GM23338 (cell line): ENCODE measurements at regions not wholly inside any gene's neighbourhood (a gene's known extent, or its start where the extent isn't known, plus 50 kb on each side); places are given as distances from the start of the nearest gene placed in this dataset.

ENCODE experiments used
- ATAC-seq: fragments of 200-7000 bp; cut with Tn5 transposase; 3 replicates; pipeline ENCODE4 v1.9.1; 2020
- DNase-seq: peaks from one replicate; pipeline ENCODE4 v3.0.0-alpha.2; 2015; ENCODE audit warnings: low spot score
- H2AFZ ChIP-seq: fragments of 200-600 bp; sonication (generic); 2 replicates; pipeline ENCODE4 v1.8.0; 2016; ENCODE audit warnings: antibody characterized with exemption, mild to moderate bottlenecking, moderate library complexity
- H3F3A ChIP-seq: fragments of 200-600 bp; sonication (generic); replicated peaks from 2 replicates; pipeline ENCODE4 v1.8.0; 2017; ENCODE audit warnings: antibody characterized with exemption, mixed run types, low read depth
- H3K27ac ChIP-seq: fragments of 200-600 bp; sonication (generic); 2 replicates; pipeline ENCODE4 v1.6.1; 2016; ENCODE audit warnings: low read depth
- H3K27me3 ChIP-seq: fragments of 200-600 bp; sonication (generic); 2 replicates; pipeline ENCODE4 v1.8.0; 2016; ENCODE audit warnings: mild to moderate bottlenecking, mixed run types, moderate library complexity; ENCODE audit not compliant: insufficient read depth
- H3K36me3 ChIP-seq: fragments of 200-600 bp; sonication (generic); 2 replicates; pipeline ENCODE4 v1.8.0; 2016; ENCODE audit warnings: mild to moderate bottlenecking; ENCODE audit not compliant: insufficient read depth
- H3K4me1 ChIP-seq: fragments of 200-600 bp; sonication (generic); 2 replicates; pipeline ENCODE4 v1.8.0; 2016; ENCODE audit warnings: mild to moderate bottlenecking, moderate library complexity; ENCODE audit not compliant: insufficient read depth
- H3K4me2 ChIP-seq: fragments of 200-600 bp; sonication (generic); 2 replicates; pipeline ENCODE4 v1.7.1; 2017; ENCODE audit warnings: mixed run types
- H3K4me3 ChIP-seq: fragments of 200-600 bp; sonication (generic); 2 replicates; pipeline ENCODE4 v1.6.1; 2016; ENCODE audit warnings: mixed run types
- H3K79me2 ChIP-seq: fragments of 200-600 bp; sonication (generic); replicated peaks from 2 replicates; pipeline ENCODE4 v1.8.0; 2017; ENCODE audit warnings: mild to moderate bottlenecking; ENCODE audit not compliant: insufficient read depth
- H3K9me2 ChIP-seq: fragments of 200-600 bp; sonication (generic); 2 replicates; pipeline ENCODE4 v1.8.0; 2017; ENCODE audit not compliant: insufficient read depth
- H4K20me1 ChIP-seq: fragments of 200-600 bp; sonication (generic); replicated peaks from 2 replicates; pipeline ENCODE4 v1.8.0; 2017; ENCODE audit warnings: mild to moderate bottlenecking; ENCODE audit not compliant: insufficient read depth
- H3K27ac Mint-ChIP-seq: 2 replicates; pipeline ENCODE4 v1.8.0; 2020; ENCODE audit warnings: inconsistent platforms, mild to moderate bottlenecking, moderate library complexity, mixed read lengths
- H3K27me3 Mint-ChIP-seq: 3 replicates; pipeline ENCODE4 v1.8.0; 2022; ENCODE audit warnings: low read depth, mild to moderate bottlenecking, moderate library complexity, mixed read lengths, inconsistent platforms; ENCODE audit not compliant: insufficient read depth, poor library complexity
- H3K36me3 Mint-ChIP-seq: 3 replicates; pipeline ENCODE4 v1.8.0; 2021; ENCODE audit warnings: low read depth, mild to moderate bottlenecking, inconsistent platforms, moderate library complexity, mixed read lengths
- H3K4me1 Mint-ChIP-seq: 3 replicates; pipeline ENCODE4 v1.8.0; 2020; ENCODE audit warnings: mild to moderate bottlenecking, inconsistent platforms, mixed read lengths
- H3K4me3 Mint-ChIP-seq: 3 replicates; pipeline ENCODE4 v1.8.0; 2021; ENCODE audit warnings: moderate library complexity, mild to moderate bottlenecking, inconsistent platforms, mixed read lengths
- H3K9me3 Mint-ChIP-seq: 3 replicates; pipeline ENCODE4 v1.8.0; 2020; ENCODE audit warnings: moderate library complexity, mild to moderate bottlenecking, inconsistent platforms, mixed read lengths
- CREB1 ChIP-seq: fragments of 250-450 bp; sonication (Bioruptor Pico); IDR thresholded peaks from 2 replicates; pipeline ENCODE4 v1.5.0; 2020; ENCODE audit warnings: low read depth, mild to moderate bottlenecking, moderate library complexity
- ETS1 ChIP-seq: IDR thresholded peaks from 2 replicates; pipeline ENCODE4 v1.6.1; 2016; ENCODE audit warnings: antibody characterized with exemption
- EZH2 ChIP-seq: fragments of 200-600 bp; sonication (generic); IDR thresholded peaks from one replicate; pipeline ENCODE4 v1.8.0; 2017; ENCODE audit warnings: antibody characterized with exemption, mild to moderate bottlenecking, low read depth; ENCODE audit not compliant: unreplicated experiment
- EZH2phosphoT487 ChIP-seq: fragments of 200-600 bp; sonication (generic); IDR thresholded peaks from one replicate; pipeline ENCODE4 v1.8.1; 2018; ENCODE audit warnings: antibody characterized with exemption; ENCODE audit not compliant: unreplicated experiment
- JUNB ChIP-seq: IDR thresholded peaks from one replicate; pipeline ENCODE4 v1.6.1; 2016; ENCODE audit warnings: antibody characterized with exemption; ENCODE audit not compliant: unreplicated experiment
- NANOG ChIP-seq: IDR thresholded peaks from 2 replicates; pipeline ENCODE4 v1.6.1; 2016; ENCODE audit warnings: antibody characterized with exemption, borderline replicate concordance
- POLR2AphosphoS5 ChIP-seq: IDR thresholded peaks from 2 replicates; pipeline ENCODE4 v1.6.1; 2016; ENCODE audit warnings: antibody characterized with exemption, low read depth
- STAT1 ChIP-seq: IDR thresholded peaks from one replicate; pipeline ENCODE4 v1.6.1; 2016; ENCODE audit warnings: antibody characterized with exemption; ENCODE audit not compliant: unreplicated experiment
- ZNF114 ChIP-seq: fragments of 250-450 bp; sonication (Bioruptor Pico); IDR thresholded peaks from 2 replicates; pipeline ENCODE4 v1.5.0; 2020; ENCODE audit warnings: mild to moderate bottlenecking, moderate library complexity
- ZNF331 ChIP-seq: fragments of 250-450 bp; sonication (Bioruptor Pico); IDR thresholded peaks from 2 replicates; pipeline ENCODE4 v1.5.0; 2020; ENCODE audit warnings: low read depth, mild to moderate bottlenecking, moderate library complexity
- TF ChIP-seq, protein P1 (sequence below), 2 experiments: fragments of 200-600 bp in 1 of 2; sonication (generic) in 1 of 2; conservative IDR thresholded peaks; 2 replicates each; pipeline versions ENCODE4 v1.5.1 to v1.6.1; 2016 to 2017; ENCODE audit warnings: antibody characterized with exemption in 2 of 2, low read depth in 2 of 2, mild to moderate bottlenecking in 2 of 2, moderate library complexity in 1 of 2
- TF ChIP-seq, protein P2 (sequence below): IDR thresholded peaks from one replicate; pipeline ENCODE4 v1.6.1; 2018; ENCODE audit warnings: antibody characterized with exemption; ENCODE audit not compliant: unreplicated experiment
- TF ChIP-seq, protein P3 (sequence below): fragments of 250-450 bp; sonication (Bioruptor Pico); IDR thresholded peaks from 2 replicates; pipeline ENCODE4 v1.5.0; 2020; ENCODE audit warnings: mild to moderate bottlenecking, moderate library complexity

GRCh38 chr18:72410399-72410798 is 133.7 kb downstream of the CBLN2 start:
- H3K27me3 ChIP-seq: no peaks in the 10 kb centered on the region
- no peaks in the 10 kb centered on the region; the same call in none of the 2 replicates for H3K36me3 ChIP-seq
- TF ChIP-seq NANOG (no peak), EZH2phosphoT487 (no peak), STAT1 (no peak), CREB1 (CRISPR knock-in tag) (no peak), JUNB (no peak), ZNF114 (CRISPR knock-in tag) (no peak), ZNF331 (no peak), ETS1 (no peak), POLR2AphosphoS5 (no peak), EZH2 (no peak)
- TF ChIP-seq, protein P1, sequence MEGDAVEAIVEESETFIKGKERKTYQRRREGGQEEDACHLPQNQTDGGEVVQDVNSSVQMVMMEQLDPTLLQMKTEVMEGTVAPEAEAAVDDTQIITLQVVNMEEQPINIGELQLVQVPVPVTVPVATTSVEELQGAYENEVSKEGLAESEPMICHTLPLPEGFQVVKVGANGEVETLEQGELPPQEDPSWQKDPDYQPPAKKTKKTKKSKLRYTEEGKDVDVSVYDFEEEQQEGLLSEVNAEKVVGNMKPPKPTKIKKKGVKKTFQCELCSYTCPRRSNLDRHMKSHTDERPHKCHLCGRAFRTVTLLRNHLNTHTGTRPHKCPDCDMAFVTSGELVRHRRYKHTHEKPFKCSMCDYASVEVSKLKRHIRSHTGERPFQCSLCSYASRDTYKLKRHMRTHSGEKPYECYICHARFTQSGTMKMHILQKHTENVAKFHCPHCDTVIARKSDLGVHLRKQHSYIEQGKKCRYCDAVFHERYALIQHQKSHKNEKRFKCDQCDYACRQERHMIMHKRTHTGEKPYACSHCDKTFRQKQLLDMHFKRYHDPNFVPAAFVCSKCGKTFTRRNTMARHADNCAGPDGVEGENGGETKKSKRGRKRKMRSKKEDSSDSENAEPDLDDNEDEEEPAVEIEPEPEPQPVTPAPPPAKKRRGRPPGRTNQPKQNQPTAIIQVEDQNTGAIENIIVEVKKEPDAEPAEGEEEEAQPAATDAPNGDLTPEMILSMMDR (conservative IDR thresholded peaks at IDR 0.05; ENCODE audit: low read depth in 2 of 2): no peak
- TF ChIP-seq, protein P2, sequence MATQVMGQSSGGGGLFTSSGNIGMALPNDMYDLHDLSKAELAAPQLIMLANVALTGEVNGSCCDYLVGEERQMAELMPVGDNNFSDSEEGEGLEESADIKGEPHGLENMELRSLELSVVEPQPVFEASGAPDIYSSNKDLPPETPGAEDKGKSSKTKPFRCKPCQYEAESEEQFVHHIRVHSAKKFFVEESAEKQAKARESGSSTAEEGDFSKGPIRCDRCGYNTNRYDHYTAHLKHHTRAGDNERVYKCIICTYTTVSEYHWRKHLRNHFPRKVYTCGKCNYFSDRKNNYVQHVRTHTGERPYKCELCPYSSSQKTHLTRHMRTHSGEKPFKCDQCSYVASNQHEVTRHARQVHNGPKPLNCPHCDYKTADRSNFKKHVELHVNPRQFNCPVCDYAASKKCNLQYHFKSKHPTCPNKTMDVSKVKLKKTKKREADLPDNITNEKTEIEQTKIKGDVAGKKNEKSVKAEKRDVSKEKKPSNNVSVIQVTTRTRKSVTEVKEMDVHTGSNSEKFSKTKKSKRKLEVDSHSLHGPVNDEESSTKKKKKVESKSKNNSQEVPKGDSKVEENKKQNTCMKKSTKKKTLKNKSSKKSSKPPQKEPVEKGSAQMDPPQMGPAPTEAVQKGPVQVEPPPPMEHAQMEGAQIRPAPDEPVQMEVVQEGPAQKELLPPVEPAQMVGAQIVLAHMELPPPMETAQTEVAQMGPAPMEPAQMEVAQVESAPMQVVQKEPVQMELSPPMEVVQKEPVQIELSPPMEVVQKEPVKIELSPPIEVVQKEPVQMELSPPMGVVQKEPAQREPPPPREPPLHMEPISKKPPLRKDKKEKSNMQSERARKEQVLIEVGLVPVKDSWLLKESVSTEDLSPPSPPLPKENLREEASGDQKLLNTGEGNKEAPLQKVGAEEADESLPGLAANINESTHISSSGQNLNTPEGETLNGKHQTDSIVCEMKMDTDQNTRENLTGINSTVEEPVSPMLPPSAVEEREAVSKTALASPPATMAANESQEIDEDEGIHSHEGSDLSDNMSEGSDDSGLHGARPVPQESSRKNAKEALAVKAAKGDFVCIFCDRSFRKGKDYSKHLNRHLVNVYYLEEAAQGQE: no peak
- TF ChIP-seq, protein P3, sequence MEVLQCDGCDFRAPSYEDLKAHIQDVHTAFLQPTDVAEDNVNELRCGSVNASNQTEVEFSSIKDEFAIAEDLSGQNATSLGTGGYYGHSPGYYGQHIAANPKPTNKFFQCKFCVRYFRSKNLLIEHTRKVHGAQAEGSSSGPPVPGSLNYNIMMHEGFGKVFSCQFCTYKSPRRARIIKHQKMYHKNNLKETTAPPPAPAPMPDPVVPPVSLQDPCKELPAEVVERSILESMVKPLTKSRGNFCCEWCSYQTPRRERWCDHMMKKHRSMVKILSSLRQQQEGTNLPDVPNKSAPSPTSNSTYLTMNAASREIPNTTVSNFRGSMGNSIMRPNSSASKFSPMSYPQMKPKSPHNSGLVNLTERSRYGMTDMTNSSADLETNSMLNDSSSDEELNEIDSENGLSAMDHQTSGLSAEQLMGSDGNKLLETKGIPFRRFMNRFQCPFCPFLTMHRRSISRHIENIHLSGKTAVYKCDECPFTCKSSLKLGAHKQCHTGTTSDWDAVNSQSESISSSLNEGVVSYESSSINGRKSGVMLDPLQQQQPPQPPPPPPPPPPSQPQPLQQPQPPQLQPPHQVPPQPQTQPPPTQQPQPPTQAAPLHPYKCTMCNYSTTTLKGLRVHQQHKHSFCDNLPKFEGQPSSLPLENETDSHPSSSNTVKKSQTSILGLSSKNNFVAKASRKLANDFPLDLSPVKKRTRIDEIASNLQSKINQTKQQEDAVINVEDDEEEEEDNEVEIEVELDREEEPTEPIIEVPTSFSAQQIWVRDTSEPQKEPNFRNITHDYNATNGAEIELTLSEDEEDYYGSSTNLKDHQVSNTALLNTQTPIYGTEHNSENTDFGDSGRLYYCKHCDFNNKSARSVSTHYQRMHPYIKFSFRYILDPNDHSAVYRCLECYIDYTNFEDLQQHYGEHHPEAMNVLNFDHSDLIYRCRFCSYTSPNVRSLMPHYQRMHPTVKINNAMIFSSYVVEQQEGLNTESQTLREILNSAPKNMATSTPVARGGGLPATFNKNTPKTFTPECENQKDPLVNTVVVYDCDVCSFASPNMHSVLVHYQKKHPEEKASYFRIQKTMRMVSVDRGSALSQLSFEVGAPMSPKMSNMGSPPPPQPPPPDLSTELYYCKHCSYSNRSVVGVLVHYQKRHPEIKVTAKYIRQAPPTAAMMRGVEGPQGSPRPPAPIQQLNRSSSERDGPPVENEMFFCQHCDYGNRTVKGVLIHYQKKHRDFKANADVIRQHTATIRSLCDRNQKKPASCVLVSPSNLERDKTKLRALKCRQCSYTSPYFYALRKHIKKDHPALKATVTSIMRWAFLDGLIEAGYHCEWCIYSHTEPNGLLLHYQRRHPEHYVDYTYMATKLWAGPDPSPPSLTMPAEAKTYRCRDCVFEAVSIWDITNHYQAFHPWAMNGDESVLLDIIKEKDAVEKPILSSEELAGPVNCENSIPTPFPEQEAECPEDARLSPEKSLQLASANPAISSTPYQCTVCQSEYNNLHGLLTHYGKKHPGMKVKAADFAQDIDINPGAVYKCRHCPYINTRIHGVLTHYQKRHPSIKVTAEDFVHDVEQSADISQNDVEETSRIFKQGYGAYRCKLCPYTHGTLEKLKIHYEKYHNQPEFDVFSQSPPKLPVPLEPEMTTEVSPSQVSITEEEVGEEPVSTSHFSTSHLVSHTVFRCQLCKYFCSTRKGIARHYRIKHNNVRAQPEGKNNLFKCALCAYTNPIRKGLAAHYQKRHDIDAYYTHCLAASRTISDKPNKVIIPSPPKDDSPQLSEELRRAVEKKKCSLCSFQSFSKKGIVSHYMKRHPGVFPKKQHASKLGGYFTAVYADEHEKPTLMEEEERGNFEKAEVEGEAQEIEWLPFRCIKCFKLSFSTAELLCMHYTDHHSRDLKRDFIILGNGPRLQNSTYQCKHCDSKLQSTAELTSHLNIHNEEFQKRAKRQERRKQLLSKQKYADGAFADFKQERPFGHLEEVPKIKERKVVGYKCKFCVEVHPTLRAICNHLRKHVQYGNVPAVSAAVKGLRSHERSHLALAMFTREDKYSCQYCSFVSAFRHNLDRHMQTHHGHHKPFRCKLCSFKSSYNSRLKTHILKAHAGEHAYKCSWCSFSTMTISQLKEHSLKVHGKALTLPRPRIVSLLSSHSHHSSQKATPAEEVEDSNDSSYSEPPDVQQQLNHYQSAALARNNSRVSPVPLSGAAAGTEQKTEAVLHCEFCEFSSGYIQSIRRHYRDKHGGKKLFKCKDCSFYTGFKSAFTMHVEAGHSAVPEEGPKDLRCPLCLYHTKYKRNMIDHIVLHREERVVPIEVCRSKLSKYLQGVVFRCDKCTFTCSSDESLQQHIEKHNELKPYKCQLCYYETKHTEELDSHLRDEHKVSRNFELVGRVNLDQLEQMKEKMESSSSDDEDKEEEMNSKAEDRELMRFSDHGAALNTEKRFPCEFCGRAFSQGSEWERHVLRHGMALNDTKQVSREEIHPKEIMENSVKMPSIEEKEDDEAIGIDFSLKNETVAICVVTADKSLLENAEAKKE (CRISPR knock-in tag): no peak
- H3K79me2 ChIP-seq: no peaks in the 10 kb centered on the region
- H3K9me3 Mint-ChIP-seq: peaks cover 83% of the 10 kb centered on the region
- ATAC-seq: no peak
- H3K9me2 ChIP-seq: no peaks in the 10 kb centered on the region
- peaks cover 21% of the 10 kb centered on the region; the same call in 2 of the 3 replicates for H3K36me3 Mint-ChIP-seq
- no peaks in the 10 kb centered on the region for H3K27me3 Mint-ChIP-seq
- no peak overlapping the region for H3K27ac Mint-ChIP-seq
- H4K20me1 ChIP-seq: no peaks in the 10 kb centered on the region
- no peak overlapping the region for H3K4me3 Mint-ChIP-seq
- no peaks in the 10 kb centered on the region for H3K4me1 Mint-ChIP-seq
- no peak overlapping the region for H2AFZ ChIP-seq
- DNase-seq: no peak
- H3K4me1 ChIP-seq: no peaks in the 10 kb centered on the region
- H3K4me3 ChIP-seq: no peak overlapping the region
- no peak overlapping the region for H3K27ac ChIP-seq
- H3F3A ChIP-seq: no peaks in the 10 kb centered on the region
- no peak overlapping the region for H3K4me2 ChIP-seq
